Nucleus accumbens (tissue), 56 donors: ENCODE measurements at regions not wholly inside any gene's neighbourhood (a gene's known extent, or its start where the extent isn't known, plus 50 kb on each side); places are given as distances from the start of the nearest gene placed in this dataset.

Experiments used
- DNase-seq, 56 donors: peaks; one replicate each; lab custom pipeline; 2025; lab: John Stamatoyannopoulos, UW

DNA sequence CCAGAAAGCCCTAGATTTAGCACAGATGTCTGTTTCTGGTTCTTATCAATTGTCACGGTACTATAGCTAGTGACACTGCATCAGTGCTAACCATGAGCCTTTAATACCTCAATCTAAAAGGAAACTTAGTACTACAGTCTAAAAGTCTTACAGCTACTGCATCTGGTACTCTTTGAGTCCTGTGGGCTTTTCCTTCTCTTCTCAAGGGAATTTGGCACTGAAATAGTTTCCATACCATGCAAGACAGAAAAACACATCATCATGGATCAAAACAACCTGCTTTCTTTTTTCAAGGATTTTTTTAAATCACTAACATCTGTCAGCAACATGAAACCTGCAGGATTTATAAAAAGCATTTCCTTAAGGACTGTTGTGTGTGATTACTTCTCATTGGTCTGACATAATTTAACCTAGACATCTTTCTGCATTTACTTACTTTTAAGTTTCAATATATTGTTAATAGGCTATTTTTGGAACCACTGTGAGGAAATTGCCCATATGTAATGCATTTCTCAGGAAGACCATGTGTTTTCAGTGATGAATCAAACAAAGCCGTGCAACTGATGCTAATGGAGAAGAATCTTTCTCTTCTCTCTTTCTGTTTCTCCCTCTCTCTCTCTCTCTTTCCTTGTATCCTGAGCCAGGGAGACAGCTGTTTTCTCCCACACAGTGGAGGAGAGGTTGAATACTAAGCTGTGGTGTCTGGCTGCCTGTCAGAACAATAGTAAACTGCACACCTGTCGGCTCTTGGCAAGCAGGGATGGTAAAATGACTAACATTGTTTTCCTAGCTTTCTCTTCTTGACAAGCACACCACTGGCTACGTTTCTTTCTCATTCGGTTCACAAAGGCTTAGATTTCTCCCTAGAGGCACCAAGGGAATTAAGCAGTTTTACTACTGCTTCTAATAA lies 273.4 kb downstream of the CSNK1G3 start:
- peak in 1 of 56 donors; percentile 36 for DNase-seq

DNA sequence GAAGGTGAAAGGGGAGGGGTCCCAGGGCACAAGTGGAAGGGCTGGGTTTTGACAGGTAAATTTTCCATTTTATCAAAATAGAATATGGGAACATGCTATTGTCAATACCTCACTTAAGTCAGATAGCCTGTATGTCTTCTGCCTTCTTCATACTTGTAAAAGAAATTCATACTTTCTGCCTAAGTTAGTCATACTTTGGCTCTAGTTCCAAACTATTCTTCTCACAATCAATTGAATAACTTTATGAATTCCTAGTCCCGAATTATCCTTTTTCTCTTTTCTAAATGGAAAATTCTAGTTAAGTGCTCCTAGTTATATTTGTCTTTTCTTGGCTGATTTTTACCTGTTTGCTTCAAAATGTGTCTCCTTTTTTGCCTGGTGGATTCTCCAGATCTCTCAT lies 271.4 kb downstream of the CSNK1G3 start:
- no peak for DNase-seq

DNA sequence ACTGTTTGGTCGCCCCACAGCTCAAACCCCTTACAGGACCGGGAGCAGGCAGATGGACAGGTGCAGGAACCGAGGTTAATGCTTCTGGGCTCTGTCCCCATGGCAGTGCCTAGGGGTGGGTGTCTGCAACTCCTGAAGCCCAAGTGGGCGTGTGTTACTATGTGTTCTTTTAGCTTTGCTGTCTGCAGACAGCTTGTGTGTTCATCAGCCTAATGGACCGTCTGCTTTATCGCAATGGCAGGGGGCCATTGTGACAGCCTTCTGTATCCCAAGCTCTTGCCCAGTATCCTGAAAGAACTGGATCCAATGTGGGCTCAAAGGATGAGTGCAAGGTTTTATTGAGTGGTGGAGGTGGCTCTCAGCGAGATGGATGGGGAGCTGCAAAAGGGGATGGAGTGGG lies 266.7 kb downstream of the CSNK1G3 start:
- DNase-seq = no peak

DNA sequence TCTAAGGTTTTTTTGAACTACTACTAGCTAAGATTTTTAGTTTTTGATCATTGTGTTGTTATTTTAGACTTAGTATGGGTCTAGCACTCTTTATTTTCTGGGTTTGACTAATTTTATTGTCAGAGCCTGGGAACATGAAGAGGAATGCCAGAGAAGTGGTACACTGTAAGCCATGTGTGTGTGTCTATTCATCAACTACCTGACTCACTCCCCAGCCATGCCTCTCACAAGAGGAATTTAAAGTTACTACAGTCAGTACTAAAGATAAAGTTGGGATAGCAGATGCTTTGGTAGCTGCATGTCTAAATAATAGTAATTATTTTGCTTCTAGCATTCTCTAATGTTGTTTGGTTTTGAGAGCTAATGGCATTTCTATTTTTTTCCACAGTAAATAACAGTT lies 264.8 kb downstream of the CSNK1G3 start:
- no peak for DNase-seq

DNA sequence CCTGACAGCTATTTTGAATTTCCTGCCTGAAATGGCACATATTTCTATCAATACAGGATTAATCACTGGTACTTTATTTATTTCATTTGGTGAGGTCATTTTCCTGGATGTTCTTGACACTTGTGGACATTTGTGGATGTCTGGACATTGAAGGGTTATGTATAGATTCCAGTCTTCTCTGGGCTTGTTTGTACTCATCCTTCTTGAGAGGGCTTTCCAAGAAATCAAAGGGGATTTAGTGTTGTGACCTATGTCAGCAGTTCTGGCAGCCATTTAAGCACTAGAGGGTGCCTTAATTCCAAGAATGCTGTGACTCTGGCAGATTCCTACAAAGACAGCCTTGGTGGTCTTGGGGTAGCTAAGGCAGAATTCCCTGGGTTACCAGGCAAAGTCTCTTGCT lies 259.7 kb downstream of the CSNK1G3 start:
- no peak for DNase-seq

DNA sequence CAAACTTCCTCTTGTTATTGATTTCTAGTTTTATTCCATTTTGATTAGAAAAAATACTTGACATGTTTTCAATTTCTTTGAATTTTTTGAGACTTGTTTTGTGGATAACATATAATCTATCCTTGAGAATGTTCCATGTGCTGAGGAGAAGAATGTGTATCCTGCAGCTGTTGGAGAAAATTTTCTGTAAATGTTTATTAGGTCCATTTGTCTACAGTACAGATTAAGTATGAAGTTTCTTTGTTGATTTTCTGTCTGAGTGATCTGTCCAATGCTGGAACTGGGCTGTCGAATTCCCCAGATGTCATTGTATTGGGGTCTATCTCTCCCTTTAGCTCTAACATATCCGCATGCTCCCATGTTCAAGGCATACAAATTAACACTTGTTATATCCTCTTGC lies 251.2 kb downstream of the CSNK1G3 start:
- no peak for DNase-seq

DNA sequence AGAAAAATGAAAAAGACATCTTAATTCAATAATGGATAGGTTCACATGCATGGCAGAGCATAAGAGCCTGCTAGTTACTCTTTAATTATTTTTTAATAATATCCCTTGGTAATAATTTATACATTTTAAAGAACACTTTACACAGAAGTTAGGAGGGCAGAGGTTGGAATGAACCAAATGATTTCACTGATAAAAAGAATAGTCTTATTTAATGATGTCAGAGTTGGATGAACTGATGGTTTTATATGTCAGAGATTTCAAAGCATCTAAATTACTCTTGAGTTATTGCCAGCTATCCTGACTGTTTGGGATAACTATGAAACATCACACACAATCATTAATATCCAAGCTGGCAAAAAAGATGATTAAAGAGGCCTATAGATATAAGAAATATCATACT lies 244.8 kb downstream of the CSNK1G3 start:
- DNase-seq = no peak

DNA sequence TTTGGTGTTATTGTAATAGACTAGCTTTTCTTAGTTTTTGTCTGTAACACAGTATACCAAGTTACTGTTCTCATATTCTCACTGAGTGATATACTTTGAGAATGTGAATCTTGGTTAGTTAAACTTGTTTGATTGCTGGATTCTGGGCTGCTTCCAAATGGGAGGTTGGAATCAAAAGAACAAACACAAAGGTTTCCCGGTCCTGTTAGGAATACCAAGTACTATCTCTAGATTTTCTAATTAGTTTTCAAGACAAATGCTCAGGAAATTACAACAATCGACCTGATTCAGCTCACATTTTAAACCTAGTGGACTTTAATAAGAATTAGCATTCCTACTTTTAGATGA lies 244.3 kb downstream of the CSNK1G3 start:
- peak in 1 of 56 donors; percentile 19 for DNase-seq

DNA sequence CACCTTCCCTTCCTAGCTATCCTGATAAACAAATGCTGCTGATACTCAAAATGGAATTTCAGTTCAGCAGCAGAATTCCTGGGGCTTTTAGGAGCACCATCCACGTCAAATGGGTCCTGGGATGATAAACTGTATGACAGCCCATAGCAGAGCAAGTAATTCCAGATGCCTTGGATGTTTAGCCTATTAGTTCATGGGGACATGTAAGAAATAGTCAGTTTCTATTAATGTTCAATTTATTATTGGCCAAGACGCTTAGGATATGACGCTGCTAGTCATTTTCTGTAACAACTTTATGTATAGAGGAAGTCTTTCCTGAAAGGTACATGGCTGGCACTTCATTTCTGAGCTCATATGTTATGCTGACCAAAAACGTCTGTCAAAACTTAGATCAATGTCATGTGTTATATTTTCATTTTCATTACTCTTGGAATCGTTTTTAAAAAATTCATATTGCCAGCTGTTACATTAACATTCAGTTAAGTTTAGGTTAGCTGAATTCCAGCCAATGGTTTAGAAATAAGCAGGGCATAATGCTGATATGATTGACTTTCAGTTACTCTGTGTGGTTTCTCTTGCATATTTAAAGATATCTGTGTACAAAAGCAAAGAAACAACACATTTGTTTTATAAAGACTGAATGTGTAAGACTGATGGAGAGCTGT lies 243.8 kb downstream of the CSNK1G3 start:
- DNase-seq = no peak

DNA sequence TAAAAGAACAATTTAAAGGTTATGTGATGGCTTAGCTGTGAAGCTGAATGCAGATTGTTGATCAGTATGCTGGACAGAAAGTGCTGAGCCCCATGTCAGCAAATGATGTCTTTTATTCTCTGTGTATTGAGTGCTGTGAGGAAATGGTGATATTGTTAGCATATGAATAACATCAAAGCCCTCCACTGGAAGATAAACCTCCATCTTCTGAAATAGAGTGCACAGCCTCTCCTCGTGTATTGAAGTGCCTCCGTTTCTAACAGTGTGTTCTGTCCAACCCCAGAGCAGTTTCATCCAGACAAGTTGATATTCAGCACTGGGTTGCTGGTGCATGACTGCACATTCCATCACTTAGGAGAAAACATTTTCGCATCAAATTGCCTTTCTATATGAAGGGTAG lies 242.9 kb downstream of the CSNK1G3 start:
- peak in 3 of 56 donors; percentile 3 to 15 (median 10) for DNase-seq

DNA sequence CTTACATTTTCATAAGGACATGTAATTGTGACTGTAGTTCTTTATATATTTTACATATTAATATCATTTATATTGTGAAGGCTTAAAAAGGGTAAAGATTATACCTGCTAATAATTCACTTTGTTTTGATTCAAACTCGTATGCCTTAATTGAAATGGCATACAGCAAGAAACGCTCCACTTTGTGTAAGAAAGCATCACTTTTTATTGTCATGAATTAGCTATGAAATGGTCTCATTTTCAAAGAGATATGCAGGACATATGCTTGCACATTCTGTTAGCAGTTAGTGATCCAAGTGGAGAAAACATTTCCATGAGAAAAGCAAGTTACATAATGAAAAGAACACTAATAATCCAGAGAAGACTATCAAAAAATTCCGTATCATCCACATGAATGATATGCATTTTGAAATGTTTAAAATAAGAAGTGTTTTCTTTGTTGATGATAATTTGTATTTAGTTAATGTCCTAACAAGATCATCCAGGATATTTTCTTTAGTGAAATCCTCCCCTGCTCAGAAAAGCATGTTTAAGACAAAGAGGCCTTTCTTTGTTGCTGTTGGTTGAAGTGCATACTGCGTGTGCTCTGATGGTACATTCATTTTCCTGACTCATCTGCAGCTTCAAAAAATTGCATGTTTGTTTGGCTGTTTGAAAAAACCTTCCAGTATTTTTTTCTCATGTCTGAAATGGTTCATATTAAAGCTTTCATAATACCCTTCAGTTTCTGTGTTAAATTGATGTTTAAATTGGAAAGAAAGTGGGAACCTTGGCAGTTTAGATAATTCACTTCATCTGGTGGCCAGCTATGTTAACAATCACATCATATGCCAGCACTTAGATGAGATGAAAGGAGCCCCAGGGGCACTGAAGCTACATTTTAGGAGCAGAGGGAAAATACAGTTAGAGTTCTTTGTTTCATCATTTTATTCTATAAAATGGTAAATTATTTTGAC lies 242.2 kb downstream of the CSNK1G3 start:
- DNase-seq = no peak

DNA sequence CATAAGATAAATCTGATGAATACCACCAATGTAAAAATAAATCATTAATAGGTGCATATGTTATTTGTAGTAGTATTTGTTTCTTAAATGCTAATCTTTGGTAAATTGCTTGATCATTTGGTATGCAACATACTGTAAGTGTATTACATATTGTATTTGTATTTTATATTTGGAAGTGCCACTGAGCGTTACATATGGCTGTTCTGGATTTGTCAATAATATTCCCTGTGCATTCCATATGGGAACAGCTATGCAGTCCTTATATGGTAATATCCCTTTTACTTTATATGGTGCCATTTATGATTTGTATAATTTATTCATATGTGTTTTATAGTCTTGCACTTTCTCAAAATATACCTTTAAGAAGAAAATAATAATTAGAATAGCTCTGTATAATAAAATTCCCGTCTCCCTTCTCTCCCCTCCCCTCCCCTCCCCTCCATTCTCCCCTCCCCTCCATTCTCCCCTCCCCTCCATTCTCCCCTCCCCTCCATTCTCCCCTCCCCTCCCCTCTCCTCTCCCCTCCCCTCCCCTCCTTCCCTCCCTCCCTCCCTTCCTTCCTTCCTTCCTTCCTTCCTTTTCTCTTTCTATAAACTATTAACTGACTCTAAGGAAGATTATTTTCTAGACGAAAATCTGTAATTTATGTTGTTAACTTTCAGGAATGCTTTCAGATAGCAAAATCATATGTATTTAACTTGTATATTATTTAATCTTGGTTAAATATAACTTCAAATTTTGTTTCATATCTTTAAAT lies 241.4 kb downstream of the CSNK1G3 start:
- DNase-seq = no peak

DNA sequence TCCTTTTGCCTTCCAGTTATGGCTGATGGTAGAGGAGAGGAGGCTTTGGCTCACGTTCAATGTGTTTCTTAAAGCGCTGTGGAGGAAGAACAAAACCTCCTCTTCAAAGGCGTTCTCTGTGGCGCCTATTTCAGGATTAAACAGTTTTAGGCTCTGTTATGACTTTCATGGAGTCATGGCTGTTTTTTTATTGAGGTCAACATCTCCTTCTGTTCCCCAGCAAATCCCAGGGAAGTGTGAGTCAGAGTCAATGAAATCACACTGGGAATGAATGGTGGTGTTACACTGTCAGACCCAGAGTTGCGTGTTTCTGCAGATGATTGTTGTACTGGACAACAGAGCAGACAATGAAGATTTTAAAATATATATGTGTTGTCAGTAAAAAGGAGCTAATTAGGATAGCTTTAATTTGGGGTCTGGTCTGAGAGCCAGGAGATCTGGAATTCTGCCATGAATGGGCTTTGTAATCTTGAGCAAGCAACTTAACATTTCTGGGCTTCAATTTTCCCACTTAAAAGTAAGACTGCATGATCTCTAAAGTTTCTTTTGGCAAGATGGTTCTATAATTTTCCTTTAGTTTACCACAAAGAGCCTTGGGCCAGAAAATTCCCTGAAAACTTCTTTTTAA lies 240.7 kb downstream of the CSNK1G3 start:
- peak in 2 of 56 donors; percentile 20 to 40 for DNase-seq

DNA sequence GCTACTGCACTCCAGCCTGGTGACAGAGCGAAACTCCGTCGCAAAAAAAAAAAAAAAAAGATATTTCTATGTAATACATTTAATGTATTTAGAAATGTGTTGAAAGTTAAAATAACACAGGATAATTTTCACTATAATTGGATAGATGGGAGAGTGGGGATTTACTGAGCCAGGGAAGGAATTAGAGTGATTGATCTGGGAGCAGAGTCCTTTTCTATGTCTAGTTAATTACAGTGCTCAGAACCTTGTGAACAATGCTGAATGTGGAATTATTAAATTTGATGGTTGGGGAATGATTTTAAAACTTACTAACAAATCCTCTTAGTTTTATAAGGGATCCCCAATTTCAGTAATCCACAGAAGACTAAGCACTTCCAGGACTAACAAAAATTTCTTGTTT lies 239.7 kb downstream of the CSNK1G3 start:
- no peak for DNase-seq

DNA sequence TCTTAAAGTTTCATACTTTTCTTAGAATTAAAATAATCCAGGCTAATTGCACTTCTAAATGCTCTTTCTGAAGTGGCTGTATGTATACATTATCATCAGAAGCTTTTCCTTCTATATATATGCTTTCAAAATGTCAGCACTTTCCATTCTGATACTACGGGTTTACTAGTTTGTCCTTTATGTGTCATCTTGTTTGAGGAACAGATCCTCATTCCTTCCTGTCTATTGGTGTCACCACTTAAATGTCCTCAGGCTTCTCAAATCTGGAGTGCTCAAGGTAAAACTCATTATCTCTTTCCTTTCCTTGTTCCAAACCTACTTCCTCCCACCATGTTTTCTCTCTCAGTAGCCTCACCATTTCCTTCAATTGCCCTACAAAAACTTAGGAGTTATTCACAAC lies 236.3 kb downstream of the CSNK1G3 start:
- no peak for DNase-seq

DNA sequence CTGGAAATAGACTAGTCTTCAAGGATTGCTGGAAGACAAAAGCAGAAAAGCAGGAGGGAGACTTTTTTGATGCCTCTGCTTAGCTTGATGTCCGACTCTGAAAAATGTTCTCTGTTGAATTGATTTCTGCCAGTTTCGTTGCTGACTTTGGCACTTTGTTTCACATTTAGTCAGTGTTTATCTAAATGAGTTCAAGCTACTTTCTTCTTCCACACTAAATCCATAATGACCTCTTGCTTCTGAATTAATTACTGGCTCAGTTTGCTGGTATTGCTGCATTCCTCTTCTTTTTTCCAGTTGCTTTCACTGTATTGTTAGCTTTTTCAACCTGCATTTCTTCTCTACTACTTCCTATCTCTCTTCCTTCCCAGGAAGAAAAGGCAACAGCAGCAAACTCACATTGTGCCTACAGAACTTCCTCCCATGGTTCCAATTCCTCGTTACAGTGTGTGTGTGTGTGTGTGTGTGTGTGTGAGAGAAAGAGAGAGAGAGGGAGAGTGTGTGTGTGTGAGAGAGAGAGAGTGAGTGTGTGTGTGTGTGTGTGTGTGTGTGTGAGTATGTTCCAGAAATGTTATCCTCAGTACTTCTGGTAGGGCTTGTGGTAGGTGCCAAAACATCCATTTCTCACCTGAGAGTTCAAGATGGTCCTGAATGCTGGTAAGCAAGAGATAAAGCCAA lies 234.8 kb downstream of the CSNK1G3 start:
- DNase-seq = no peak

DNA sequence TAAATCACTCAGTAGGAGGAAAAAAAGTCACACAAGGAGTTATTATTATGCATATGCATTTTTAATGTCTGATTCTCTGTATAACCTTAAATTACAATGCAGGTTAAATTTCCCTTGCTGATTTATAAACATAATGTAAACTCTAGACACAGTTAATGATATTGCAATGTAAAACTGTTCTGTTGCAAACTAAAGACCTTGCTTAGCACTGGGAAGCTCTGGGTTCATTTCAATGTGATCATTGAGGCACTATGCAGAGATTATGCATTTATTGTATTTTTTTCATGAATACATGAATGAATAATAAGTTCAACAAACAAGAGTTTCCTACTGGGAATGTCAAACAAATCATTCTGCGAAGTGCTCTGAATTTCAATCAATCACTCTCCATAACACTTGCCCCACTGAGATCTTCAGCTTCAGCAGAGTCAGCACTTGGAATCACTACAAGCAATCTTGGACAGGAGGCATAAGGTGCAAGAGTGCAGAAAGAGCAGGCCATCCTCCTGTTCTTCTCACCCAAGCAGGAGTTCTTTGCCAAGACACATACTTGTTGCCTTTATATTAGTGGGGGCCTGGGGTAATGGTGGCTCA lies 232.1 kb downstream of the CSNK1G3 start:
- DNase-seq = no peak

DNA sequence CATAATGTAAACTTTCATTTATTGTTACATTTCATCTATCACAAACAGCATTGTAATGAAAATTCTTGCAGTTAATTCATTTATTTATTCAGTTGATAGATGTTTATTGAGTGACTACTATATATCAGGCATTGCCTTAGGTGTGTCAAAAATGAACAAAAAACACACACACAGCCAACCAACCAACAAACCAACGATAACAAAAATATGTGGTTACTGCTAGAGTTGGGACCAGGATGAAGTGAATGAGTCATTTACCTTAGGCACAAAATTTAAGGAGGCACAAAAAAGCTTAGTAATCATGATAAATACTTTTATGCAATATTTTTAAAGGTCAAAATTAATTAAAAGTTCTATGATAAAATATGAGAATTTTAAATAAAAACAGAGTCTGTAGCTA lies 223.4 kb downstream of the CSNK1G3 start:
- no peak for DNase-seq

DNA sequence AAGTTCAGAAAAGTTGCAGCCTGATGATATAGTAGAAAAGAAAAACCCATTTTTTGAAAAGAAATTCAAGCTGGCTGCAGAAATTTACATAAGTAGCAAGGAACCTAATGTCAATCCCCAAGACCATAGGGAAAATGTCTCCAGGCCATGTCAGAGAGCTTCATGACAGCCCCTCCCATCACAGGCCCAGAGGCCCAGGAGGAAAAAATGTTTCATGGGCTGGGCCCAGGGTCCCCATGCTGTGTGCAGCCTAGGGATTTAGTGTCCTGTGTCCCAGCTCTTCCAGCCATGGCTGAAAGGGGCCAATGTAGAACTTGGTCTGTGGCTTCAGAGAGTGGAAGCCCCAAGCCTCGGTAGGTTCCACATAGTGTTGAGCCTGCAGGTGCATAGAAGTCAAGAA lies 220.3 kb downstream of the CSNK1G3 start:
- DNase-seq = no peak
